Coronary artery (tissue), 2 donors: ENCODE measurements at regions not wholly inside any gene's neighbourhood (a gene's known extent, or its start where the extent isn't known, plus 50 kb on each side); places are given as distances from the start of the nearest gene placed in this dataset.

Experiments
- DNase-seq: peaks from one replicate; pipeline ENCODE4 v3.0.0-alpha.2; 2017; ENCODE audit warnings: low spot score
- H3K27ac ChIP-seq, 2 donors: fragments of 200-600 bp; sonication (generic); one replicate each; pipeline ENCODE4 v1.5.1; 2016 to 2019
- H3K4me3 ChIP-seq: fragments of 200-600 bp; sonication (generic); 2 replicates; pipeline ENCODE4 v1.5.1; 2016; ENCODE audit warnings: mild to moderate bottlenecking, moderate library complexity
- CTCF ChIP-seq: fragments of 200-600 bp; sonication (generic); IDR thresholded peaks from one replicate; pipeline ENCODE4 v1.5.1; 2019; ENCODE audit warnings: antibody characterized with exemption

- no peak overlapping the region for H3K4me3 ChIP-seq
- no peak for TF ChIP-seq CTCF
Measured at GRCh38 chr6:81988446-81988845, 236.0 kb upstream of the TENT5A start.

GRCh38 chr6:81987293-81987692 lies 234.8 kb upstream of the TENT5A start:
- Histone ChIP-seq H3K27ac (no peak overlapping the region), H3K4me3 (no peak overlapping the region)
- TF ChIP-seq CTCF, result no peak
- no peak for DNase-seq

More at GRCh38 chr6:81988446-81988845, 236.0 kb upstream of the TENT5A start:
- H3K27ac ChIP-seq, result no peak overlapping the region
- DNase-seq, result no peak

GRCh38 chr6:81985191-81985590 lies 232.7 kb upstream of the TENT5A start:
- no peak for TF ChIP-seq CTCF
- H3K27ac ChIP-seq, result no peak overlapping the region
- no peak overlapping the region for H3K4me3 ChIP-seq
- DNase-seq, result no peak

- no peak for DNase-seq
- Histone ChIP-seq H3K27ac (no peak overlapping the region), H3K4me3 (no peak overlapping the region)
- TF ChIP-seq CTCF, result no peak
Measured at GRCh38 chr6:81984599-81984998, 232.1 kb upstream of the TENT5A start.

GRCh38 chr6:81981812-81982211 lies 229.3 kb upstream of the TENT5A start:
- TF ChIP-seq CTCF, result no peak
- H3K27ac ChIP-seq, result peak overlapping the region; percentile 47 to 57
- no peak for DNase-seq
- H3K4me3 ChIP-seq, result peak overlapping the region; percentile 24

- Histone ChIP-seq H3K27ac (no peak overlapping the region), H3K4me3 (no peak overlapping the region)
- no peak for TF ChIP-seq CTCF
- no peak for DNase-seq
Measured at GRCh38 chr6:81979767-81980166, 227.3 kb upstream of the TENT5A start.

GRCh38 chr6:81979329-81979728 lies 226.8 kb upstream of the TENT5A start:
- Histone ChIP-seq H3K4me3 (no peak overlapping the region), H3K27ac (no peak overlapping the region)
- TF ChIP-seq CTCF, result no peak
- no peak for DNase-seq
